CD4-positive, alpha-beta T cell treated with Interleukin-12 subunit alpha and Interleukin-12 subunit beta, for 1 hour (primary cell): ENCODE measurements at regions not wholly inside any gene's neighbourhood (a gene's known extent, or its start where the extent isn't known, plus 50 kb on each side); places are given as distances from the start of the nearest gene placed in this dataset.
A peak's percentile ranks its signal among the peaks of the same experiment; 100 is the strongest.
"Not testable (repeated sequence)": the region's sequence is repeated elsewhere in the genome, so short reads cannot be mapped to it uniquely, and the experiment has no call there.

ENCODE experiments used
- DNase-seq: peaks from one replicate; pipeline ENCODE4 v3.0.0-alpha.2; 2020

- DNase-seq, result peak; percentile 84
Observed at GRCh38 chr20:25862967-25863530, 166.4 kb upstream of the ZNF337 start.

- DNase-seq, result no peak
Observed at GRCh38 chr20:25860531-25861150, 164.0 kb upstream of the ZNF337 start.

GRCh38 chr20:25859649-25860530 lies 163.2 kb upstream of the ZNF337 start:
- peak; percentile 82 for DNase-seq

GRCh38 chr20:25858495-25859425 lies 162.1 kb upstream of the ZNF337 start:
- DNase-seq, result no peak

GRCh38 chr20:25857091-25857788 lies 160.6 kb upstream of the ZNF337 start:
- not testable (repeated sequence) for DNase-seq

GRCh38 chr20:25856256-25856884 lies 159.7 kb upstream of the ZNF337 start:
- no peak for DNase-seq

GRCh38 chr20:25855451-25856156 lies 159.0 kb upstream of the ZNF337 start:
- DNase-seq, result not testable (repeated sequence)

- DNase-seq, result not testable (repeated sequence)
Observed at GRCh38 chr20:25854666-25855065, 158.0 kb upstream of the ZNF337 start.

- DNase-seq, result peak; percentile 85
Observed at GRCh38 chr20:25853718-25854388, 157.2 kb upstream of the ZNF337 start.

- DNase-seq, result not testable (repeated sequence)
Observed at GRCh38 chr20:25852968-25853717, 156.5 kb upstream of the ZNF337 start.

- not testable (repeated sequence) for DNase-seq
Observed at GRCh38 chr20:25850133-25850532, 153.5 kb upstream of the ZNF337 start.

GRCh38 chr20:25848222-25848621 lies 151.6 kb upstream of the ZNF337 start:
- DNase-seq, result no peak

- DNase-seq, result not testable (repeated sequence)
Observed at GRCh38 chr20:25844640-25845039, 148.0 kb upstream of the ZNF337 start.

GRCh38 chr20:25813511-25813910 lies 116.9 kb upstream of the ZNF337 start:
- DNase-seq, result not testable (repeated sequence)

GRCh38 chr20:25798174-25798993 lies 101.7 kb upstream of the ZNF337 start:
- DNase-seq, result not testable (repeated sequence)

- not testable (repeated sequence) for DNase-seq
Observed at GRCh38 chr20:25797062-25797461, 100.4 kb upstream of the ZNF337 start.

- not testable (repeated sequence) for DNase-seq
Observed at GRCh38 chr20:25777241-25777640, 80.6 kb upstream of the ZNF337 start.

GRCh38 chr20:25774711-25775110 lies 78.1 kb upstream of the ZNF337 start:
- DNase-seq, result not testable (repeated sequence)
